MM.1S (cell line): ENCODE measurements at regions not wholly inside any gene's neighbourhood (a gene's known extent, or its start where the extent isn't known, plus 50 kb on each side); places are given as distances from the start of the nearest gene placed in this dataset.

ENCODE experiments used
- DNase-seq: peaks from one replicate; pipeline ENCODE4 v3.0.0-alpha.2; 2015
- H2AFZ ChIP-seq: fragments of 300-600 bp; sonication (generic); 2 replicates; pipeline ENCODE4 v1.6.0; 2016; ENCODE audit warnings: antibody characterized with exemption, low read length
- H3F3A ChIP-seq: fragments of 300-600 bp; sonication (generic); 2 replicates; pipeline ENCODE4 v1.6.1; 2016; ENCODE audit warnings: mild to moderate bottlenecking, antibody characterized with exemption, low read length, moderate library complexity, mixed read lengths; ENCODE audit not compliant: insufficient read depth
- H3K27ac ChIP-seq: fragments of 300-600 bp; sonication (generic); 2 replicates; pipeline ENCODE4 v1.5.1; 2016; ENCODE audit warnings: mild to moderate bottlenecking, low read length
- H3K27me3 ChIP-seq: fragments of 300-600 bp; sonication (generic); replicated peaks from 2 replicates; pipeline ENCODE4 v1.6.0; 2016; ENCODE audit warnings: low read length; ENCODE audit not compliant: insufficient read depth
- H3K36me3 ChIP-seq: fragments of 300-600 bp; sonication (generic); replicated peaks from 2 replicates; pipeline ENCODE4 v1.6.1; 2016; ENCODE audit warnings: mild to moderate bottlenecking, low read length, mixed read lengths; ENCODE audit not compliant: insufficient read depth
- H3K4me1 ChIP-seq: fragments of 300-600 bp; sonication (generic); 2 replicates; pipeline ENCODE4 v1.6.1; 2016; ENCODE audit warnings: low read length, mixed read lengths
- H3K4me2 ChIP-seq: fragments of 300-600 bp; sonication (generic); 2 replicates; pipeline ENCODE4 v1.6.0; 2016; ENCODE audit warnings: low read depth, low read length
- H3K4me3 ChIP-seq: fragments of 300-600 bp; sonication (generic); 2 replicates; pipeline ENCODE4 v1.5.1; 2016; ENCODE audit warnings: low read length, mixed read lengths
- H3K79me2 ChIP-seq: fragments of 300-600 bp; sonication (generic); 2 replicates; pipeline ENCODE4 v1.6.1; 2016; ENCODE audit warnings: mixed run types, low read length, mixed read lengths
- H3K9ac ChIP-seq: fragments of 300-600 bp; sonication (generic); 2 replicates; pipeline ENCODE4 v1.6.1; 2016; ENCODE audit warnings: low read length, mixed read lengths
- H3K9me2 ChIP-seq: fragments of 300-600 bp; sonication (generic); replicated peaks from 2 replicates; pipeline ENCODE4 v1.6.1; 2016; ENCODE audit warnings: mild to moderate bottlenecking, low read length, mixed read lengths; ENCODE audit not compliant: insufficient read depth
- H3K9me3 ChIP-seq: fragments of 300-600 bp; sonication (generic); replicated peaks from 2 replicates; pipeline ENCODE4 v1.6.1; 2016; ENCODE audit warnings: mild to moderate bottlenecking, low read length, mixed read lengths; ENCODE audit not compliant: insufficient read depth
- H4K20me1 ChIP-seq: fragments of 300-600 bp; sonication (generic); 2 replicates; pipeline ENCODE4 v1.6.1; 2016; ENCODE audit warnings: mild to moderate bottlenecking, low read length, moderate library complexity, mixed read lengths; ENCODE audit not compliant: insufficient read depth
- EZH2 ChIP-seq: fragments of 300-600 bp; sonication (generic); optimal IDR thresholded peaks from 2 replicates; pipeline ENCODE3; 2017; ENCODE audit warnings: low read depth, mild to moderate bottlenecking, antibody characterized with exemption, low read length, mixed read lengths
- EZH2phosphoT487 ChIP-seq: fragments of 300-600 bp; sonication (generic); IDR thresholded peaks from 2 replicates; pipeline ENCODE4 v1.6.1; 2018; ENCODE audit warnings: antibody characterized with exemption, low read length
- TF ChIP-seq, protein P1 (sequence below): fragments of 300-600 bp; sonication (generic); IDR thresholded peaks from 2 replicates; pipeline ENCODE4 v1.5.1; 2016; ENCODE audit warnings: antibody characterized with exemption, low read length, mixed read lengths

DNA sequence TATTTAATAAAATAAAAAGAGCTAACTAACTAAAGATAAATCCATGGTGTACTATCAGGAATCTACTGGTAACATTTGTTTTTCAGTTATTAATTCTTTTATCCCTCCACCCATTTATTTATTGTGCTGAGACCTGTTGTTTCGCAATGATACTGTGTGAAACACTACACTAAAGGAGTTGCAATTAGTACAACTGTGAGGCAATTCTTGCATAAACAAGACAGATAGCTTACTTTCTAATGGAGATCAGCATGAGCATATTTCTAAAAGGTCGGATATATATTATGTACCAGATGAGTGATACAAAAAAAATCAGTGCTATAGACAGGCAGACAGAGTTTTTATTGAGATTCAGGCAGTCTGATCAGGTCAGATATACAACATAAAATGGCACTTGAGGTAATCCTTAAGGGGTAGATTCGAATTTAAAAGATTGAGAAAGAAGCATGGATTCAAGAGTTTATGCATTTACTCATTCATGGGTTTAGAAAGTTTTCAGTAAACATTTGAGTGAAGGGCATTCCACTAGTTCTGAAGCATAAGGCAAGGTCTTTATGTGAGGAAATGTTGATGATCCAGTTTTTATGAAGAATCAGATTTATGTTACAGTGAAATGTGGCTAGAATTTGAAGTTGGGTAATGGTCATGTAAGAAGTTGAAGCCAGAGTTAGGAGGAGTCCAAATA lies 147.6 kb downstream of the POLR1F start:
- H3K79me2 ChIP-seq: no peaks in the 10 kb centered on the region
- DNase-seq: no peak
- no peak overlapping the region for H3K27ac ChIP-seq
- TF ChIP-seq, protein P1, sequence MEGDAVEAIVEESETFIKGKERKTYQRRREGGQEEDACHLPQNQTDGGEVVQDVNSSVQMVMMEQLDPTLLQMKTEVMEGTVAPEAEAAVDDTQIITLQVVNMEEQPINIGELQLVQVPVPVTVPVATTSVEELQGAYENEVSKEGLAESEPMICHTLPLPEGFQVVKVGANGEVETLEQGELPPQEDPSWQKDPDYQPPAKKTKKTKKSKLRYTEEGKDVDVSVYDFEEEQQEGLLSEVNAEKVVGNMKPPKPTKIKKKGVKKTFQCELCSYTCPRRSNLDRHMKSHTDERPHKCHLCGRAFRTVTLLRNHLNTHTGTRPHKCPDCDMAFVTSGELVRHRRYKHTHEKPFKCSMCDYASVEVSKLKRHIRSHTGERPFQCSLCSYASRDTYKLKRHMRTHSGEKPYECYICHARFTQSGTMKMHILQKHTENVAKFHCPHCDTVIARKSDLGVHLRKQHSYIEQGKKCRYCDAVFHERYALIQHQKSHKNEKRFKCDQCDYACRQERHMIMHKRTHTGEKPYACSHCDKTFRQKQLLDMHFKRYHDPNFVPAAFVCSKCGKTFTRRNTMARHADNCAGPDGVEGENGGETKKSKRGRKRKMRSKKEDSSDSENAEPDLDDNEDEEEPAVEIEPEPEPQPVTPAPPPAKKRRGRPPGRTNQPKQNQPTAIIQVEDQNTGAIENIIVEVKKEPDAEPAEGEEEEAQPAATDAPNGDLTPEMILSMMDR: no peak
- no peak for TF ChIP-seq EZH2
- TF ChIP-seq EZH2phosphoT487: no peak
- no peaks in the 10 kb centered on the region for H3K9me3 ChIP-seq
- no peak overlapping the region for H3K9ac ChIP-seq
- H3K4me3 ChIP-seq: no peak overlapping the region
- H4K20me1 ChIP-seq: no peaks in the 10 kb centered on the region
- H3K36me3 ChIP-seq: no peaks in the 10 kb centered on the region
- H3K4me2 ChIP-seq: no peak overlapping the region
- no peaks in the 10 kb centered on the region; the same call in 1 of the 2 replicates for H3K9me2 ChIP-seq
- H2AFZ ChIP-seq: no peak overlapping the region
- H3K4me1 ChIP-seq: no peaks in the 10 kb centered on the region
- no peaks in the 10 kb centered on the region for H3F3A ChIP-seq
- no peaks in the 10 kb centered on the region for H3K27me3 ChIP-seq

DNA sequence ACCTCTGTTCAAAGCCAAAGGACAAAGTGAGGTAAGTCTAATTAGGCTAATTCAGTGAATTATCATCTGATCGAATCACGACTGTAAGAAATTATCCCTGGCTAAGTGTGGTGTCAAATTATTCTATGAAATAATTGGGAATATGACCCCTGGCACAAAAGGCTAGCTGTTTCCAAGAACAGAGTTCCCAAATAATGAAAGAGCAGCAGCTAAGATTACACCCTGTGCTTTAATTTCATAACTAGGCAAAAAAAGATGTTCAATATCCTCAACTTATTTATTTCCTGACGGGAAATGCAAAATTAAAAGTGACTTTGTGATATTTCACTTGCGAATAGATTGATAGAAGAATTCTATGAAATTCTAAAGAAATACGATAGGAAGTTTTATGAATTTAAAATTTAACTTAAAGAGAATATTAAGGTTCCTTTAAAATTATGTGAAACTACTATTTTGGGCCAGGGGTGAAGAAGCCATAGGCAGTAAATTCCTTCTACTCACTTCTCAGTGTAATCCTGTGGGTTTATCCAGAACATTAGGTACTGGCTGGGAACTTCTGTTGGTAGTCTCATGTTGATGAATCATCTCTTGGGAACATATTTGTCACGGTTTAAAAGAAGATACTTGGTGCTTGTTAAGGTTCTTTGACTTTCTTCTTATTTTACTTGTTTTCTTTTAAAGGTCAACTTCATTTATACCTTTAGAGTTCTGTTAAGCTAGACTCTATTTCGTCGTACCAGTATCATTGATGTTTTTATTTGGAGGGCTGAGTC lies 148.5 kb downstream of the POLR1F start:
- no peak overlapping the region for H3K4me3 ChIP-seq
- H3K27ac ChIP-seq: no peak overlapping the region
- TF ChIP-seq EZH2: no peak
- TF ChIP-seq EZH2phosphoT487: no peak
- TF ChIP-seq, protein P1: no peak
- no peaks in the 10 kb centered on the region for H3F3A ChIP-seq
- no peak overlapping the region for H3K9ac ChIP-seq
- H3K4me1 ChIP-seq: no peaks in the 10 kb centered on the region
- no peaks in the 10 kb centered on the region for H3K27me3 ChIP-seq
- H3K9me2 ChIP-seq: no peaks in the 10 kb centered on the region; the same call in 1 of the 2 replicates
- no peaks in the 10 kb centered on the region for H4K20me1 ChIP-seq
- no peaks in the 10 kb centered on the region for H3K36me3 ChIP-seq
- no peak for DNase-seq
- no peaks in the 10 kb centered on the region for H3K9me3 ChIP-seq
- H3K79me2 ChIP-seq: no peaks in the 10 kb centered on the region
- H3K4me2 ChIP-seq: no peak overlapping the region
- no peak overlapping the region for H2AFZ ChIP-seq

DNA sequence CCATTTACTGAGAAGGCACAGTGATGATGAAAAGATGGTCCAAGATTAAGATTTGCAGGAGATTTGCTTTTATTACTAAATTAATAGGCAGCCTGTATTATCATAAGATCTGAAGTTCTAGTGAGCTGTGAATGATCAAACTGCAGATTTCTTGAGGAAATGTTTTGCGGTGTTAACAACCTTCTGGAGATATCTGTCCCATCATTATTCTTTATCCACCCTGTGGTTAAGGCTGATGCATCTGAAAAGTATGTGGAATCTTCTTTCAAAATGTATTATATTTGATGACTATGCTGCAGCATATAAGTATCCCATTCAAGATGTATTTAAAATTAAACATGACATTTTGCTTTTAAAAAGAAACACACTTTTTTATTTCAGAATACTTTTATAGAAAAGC lies 150.3 kb downstream of the POLR1F start:
- Histone ChIP-seq H3K9ac (no peak overlapping the region), H3K27me3 (no peaks in the 10 kb centered on the region)

More for the DNA sequence above, 150.3 kb downstream of the POLR1F start:
- Histone ChIP-seq H2AFZ (no peak overlapping the region), H3K4me2 (no peak overlapping the region), H3K27ac (no peak overlapping the region), H3K79me2 (no peaks in the 10 kb centered on the region), H3K4me1 (no peaks in the 10 kb centered on the region), H3K9me2 (no peaks in the 10 kb centered on the region), H4K20me1 (no peaks in the 10 kb centered on the region), H3K4me3 (no peak overlapping the region), H3K36me3 (no peaks in the 10 kb centered on the region), H3F3A (no peaks in the 10 kb centered on the region), H3K9me3 (no peaks in the 10 kb centered on the region)
- TF ChIP-seq EZH2 (no peak), EZH2phosphoT487 (no peak)
- TF ChIP-seq, protein P1: no peak
- DNase-seq: no peak
